ENCODE measurements at regions not wholly inside any gene's neighbourhood (a gene's known extent, or its start where the extent isn't known, plus 50 kb on each side); places are given as distances from the start of the nearest gene placed in this dataset.
"Not testable (repeated sequence)": the region's sequence is repeated elsewhere in the genome, so short reads cannot be mapped to it uniquely, and the experiment has no call there.

- 49 to 67% (median 52%) methylated on average over 1 of the region's 1 CpG for WGBS, 4 donors
- no peak overlapping the region for H3K4me3 ChIP-seq
- DNase-seq (peak in 4 of 5 donors; percentile 13 to 47 (median 26)), ATAC-seq (peak in 3 of 4 donors; percentile 71 to 92 (median 79))
- H3K36me3 ChIP-seq: no peaks in the 10 kb centered on the region
- no peaks in the 10 kb centered on the region for H3K27me3 ChIP-seq
- TF ChIP-seq POLR2A (IDR thresholded peaks at IDR 0.05) (no peak), CTCF (IDR thresholded peaks at IDR 0.05) (no peak)
- peaks cover 0 to 9% (median 0%) of the 10 kb centered on the region in 12 donors for H3K4me1 ChIP-seq
- H3K9me3 ChIP-seq: no peaks in the 10 kb centered on the region
- intact Hi-C loops (cut with DNase I): loop anchor here in 1 of 10 donors (10.0 kb wide), 1 partner anchor 165 kb away; no protein-coding TSS in a partner anchor
- no peak overlapping the region for H3K27ac ChIP-seq
Observed at GRCh38 chr5:82719368-82719767, 357.8 kb downstream of the TMEM167A start.

- Histone ChIP-seq H3K4me3 (no peak overlapping the region), H3K36me3 (no peaks in the 10 kb centered on the region), H3K27ac (no peak overlapping the region), H3K27me3 (no peaks in the 10 kb centered on the region), H3K4me1 (peaks cover 0 to 9% (median 0%) of the 10 kb centered on the region in 12 donors), H3K9me3 (no peaks in the 10 kb centered on the region)
- no peak for TF ChIP-seq CTCF (IDR thresholded peaks at IDR 0.05)
- TF ChIP-seq POLR2A (IDR thresholded peaks at IDR 0.05): no peak
- no peak for DNase-seq
- WGBS, 4 donors: 90 to 100% (median 95%) methylated on average over 2 of the region's 2 CpGs
- intact Hi-C loops (cut with DNase I): loop anchor here in 1 of 10 donors (10.0 kb wide), 1 partner anchor 167 kb away; no protein-coding TSS in a partner anchor
- no peak for ATAC-seq
Observed at GRCh38 chr5:82717738-82718137, 359.5 kb downstream of the TMEM167A start.

GRCh38 chr5:82714732-82715131, 362.5 kb downstream of the TMEM167A start:
- 93 to 98% (median 96%) methylated on average over 3 to 21 of the region's 21 CpGs for WGBS, 4 donors
- H3K36me3 ChIP-seq, H3K4me3 ChIP-seq, DNase-seq, H3K9me3 ChIP-seq, ATAC-seq, H3K27me3 ChIP-seq, H3K4me1 ChIP-seq, H3K27ac ChIP-seq: not testable (repeated sequence)
- intact Hi-C loops (cut with DNase I): loop anchor here in 1 of 10 donors (10.0 kb wide), 1 partner anchor 170 kb away; no protein-coding TSS in a partner anchor

- Histone ChIP-seq H3K27ac (no peak overlapping the region), H3K4me3 (no peak overlapping the region), H3K4me1 (no peaks in the 10 kb centered on the region), H3K9me3 (no peaks in the 10 kb centered on the region), H3K27me3 (no peaks in the 10 kb centered on the region), H3K36me3 (no peaks in the 10 kb centered on the region)
- intact Hi-C loops (cut with DNase I): loop anchor here in 1 of 10 donors (10.0 kb wide), 1 partner anchor 171 kb away; no protein-coding TSS in a partner anchor
- TF ChIP-seq CTCF (IDR thresholded peaks at IDR 0.05) (no peak), POLR2A (IDR thresholded peaks at IDR 0.05) (no peak)
- ATAC-seq (no peak), DNase-seq (no peak)
- WGBS, 4 donors: 91 to 96% (median 95%) methylated on average over 2 of the region's 2 CpGs
Observed at GRCh38 chr5:82713811-82714210, 363.4 kb downstream of the TMEM167A start.

GRCh38 chr5:82707741-82708140, 369.5 kb downstream of the TMEM167A start:
- Histone ChIP-seq H3K27me3 (no peaks in the 10 kb centered on the region), H3K4me3 (no peak overlapping the region), H3K27ac (no peak overlapping the region), H3K9me3 (peaks cover 0 to 3% (median 0%) of the 10 kb centered on the region in 12 donors), H3K36me3 (no peaks in the 10 kb centered on the region), H3K4me1 (no peaks in the 10 kb centered on the region)
- TF ChIP-seq CTCF (IDR thresholded peaks at IDR 0.05) (no peak), POLR2A (IDR thresholded peaks at IDR 0.05) (no peak)
- no peak for DNase-seq
- 0 to 96% (median 62%) methylated on average over 1 of the region's 1 CpG for WGBS, 4 donors
- intact Hi-C loops (cut with DNase I): no loop called here
- no peak for ATAC-seq
